Spleen (tissue), 11 donors: ENCODE measurements at regions not wholly inside any gene's neighbourhood (a gene's known extent, or its start where the extent isn't known, plus 50 kb on each side); places are given as distances from the start of the nearest gene placed in this dataset.

ENCODE experiments used
- DNase-seq: peaks from one replicate; pipeline ENCODE4 v3.0.0-alpha.2; 2020
- H3K27ac ChIP-seq, 8 donors: fragments of 200-600 bp; sonication (generic) in 7 of 8; 1 replicate in 4 of 8; 2 replicates in 4 of 8; pipeline versions ENCODE4 v1.5.0 to v1.8.0; 2016 to 2021; ENCODE audit warnings: inconsistent platforms in 4 of 8, mild to moderate bottlenecking in 4 of 8, moderate library complexity in 1 of 8
- H3K27me3 ChIP-seq, 7 donors: fragments of 200-600 bp; sonication (generic) in 6 of 7; replicated peaks in 1 of 7; 1 replicate in 4 of 7; 2 replicates in 3 of 7; pipeline versions ENCODE4 v1.5.0 to v1.8.0; 2016 to 2021; ENCODE audit warnings: inconsistent platforms in 3 of 7, mild to moderate bottlenecking in 1 of 7
- H3K36me3 ChIP-seq, 6 donors: fragments of 200-600 bp; sonication (generic) in 5 of 6; 1 replicate in 4 of 6; 2 replicates in 2 of 6; pipeline versions ENCODE4 v1.5.0 to v1.8.0; 2016 to 2021; ENCODE audit warnings: inconsistent platforms in 2 of 6
- H3K4me1 ChIP-seq, 6 donors: fragments of 200-600 bp; sonication (generic) in 5 of 6; 1 replicate in 3 of 6; 2 replicates in 3 of 6; pipeline versions ENCODE4 v1.5.0 to v1.8.0; 2016 to 2021; ENCODE audit warnings: inconsistent platforms in 3 of 6
- H3K4me3 ChIP-seq, 8 donors: fragments of 200-600 bp; sonication (generic) in 7 of 8; 1 replicate in 4 of 8; 2 replicates in 4 of 8; pipeline versions ENCODE4 v1.5.0 to v1.8.0; 2016 to 2021; ENCODE audit warnings: inconsistent platforms in 4 of 8, mild to moderate bottlenecking in 4 of 8, moderate library complexity in 2 of 8
- H3K9me3 ChIP-seq, 8 donors: fragments of 200-600 bp; sonication (generic) in 7 of 8; 1 replicate in 4 of 8; 2 replicates in 4 of 8; pipeline versions ENCODE4 v1.5.0 to v1.8.0; 2016 to 2021; ENCODE audit warnings: inconsistent platforms in 4 of 8
- CTCF ChIP-seq, 11 experiments: fragments of 200-600 bp in 7 of 11; fragments of 450-650 bp in 4 of 11; sonication (generic) in 4 of 11; IDR thresholded peaks in 8 of 11; conservative IDR thresholded peaks in 3 of 11; 1 replicate in 7 of 11; 2 replicates in 4 of 11; pipeline versions ENCODE4 v1.4.0 to v1.8.0; 2016 to 2021; ENCODE audit warnings: antibody characterized with exemption in 11 of 11, inconsistent platforms in 4 of 11, mild to moderate bottlenecking in 1 of 11
- POLR2A ChIP-seq, 3 donors: fragments of 450-650 bp; IDR thresholded peaks; one replicate each; pipeline ENCODE4 v1.5.1; 2017; ENCODE audit warnings: antibody characterized with exemption in 3 of 3, mild to moderate bottlenecking in 1 of 3
- POLR2AphosphoS5 ChIP-seq, 3 donors: sonication (generic); formaldehyde crosslinking; IDR thresholded peaks; one replicate each; pipeline ENCODE4 v1.5.1; 2017; ENCODE audit warnings: antibody characterized with exemption in 3 of 3
- WGBS, 5 donors: extraction: QIAGEN DNeasy Blood & Tissue Kit in 3 of 5; methylation state at CpG; one replicate each; pipeline versions ENCODE4 v1.1.5 to v1.1.7; 2013 to 2018; 5-methylcytosine and 5-hydroxymethylcytosine counted together
- intact Hi-C: fragments of 100-400 bp; cut with DNase I; formaldehyde crosslinking; loops from one replicate; pipeline ENCODE4 v1.15.0; 2023; ENCODE audit warnings: low total_unique reads
- donor health status: healthy with polysubstance abuse.
- donor health status: DM: no; HTN: no; CAD: no; lungs with moderate emphysema.
- donor health status: DM: no; HTN: no; CAD: no.
- donor health status: Bipolar disorder and iron deficiency.
- donor health status: healthy.
- donor health status: DM: no; HTN: no; CAD: no.
- donor health status: DM: yes; HTN: yes; CAD: no.

GRCh38 chr2:5236249-5236648 is 455.9 kb upstream of the SOX11 start:
- no peak for TF ChIP-seq POLR2A (IDR thresholded peaks at IDR 0.05)
- no peak for TF ChIP-seq POLR2AphosphoS5 (IDR thresholded peaks at IDR 0.05)
- no peak for TF ChIP-seq CTCF (IDR thresholded peaks at IDR 0.05 in 8 of 11, conservative IDR thresholded peaks at IDR 0.05 in 3 of 11)
- no peak for DNase-seq
- Histone ChIP-seq H3K36me3 (no peaks in the 10 kb centered on the region), H3K9me3 (peaks cover 0 to 7% (median 0%) of the 10 kb centered on the region in 8 donors), H3K27me3 (no peaks in the 10 kb centered on the region), H3K4me1 (no peaks in the 10 kb centered on the region), H3K4me3 (no peak overlapping the region), H3K27ac (no peak overlapping the region)
- intact Hi-C loops, result no loop called here
- 51 to 69% (median 58%) methylated on average over 4 of the region's 4 CpGs for WGBS, 5 donors

- H3K27me3 ChIP-seq, result no peaks in the 10 kb centered on the region
- intact Hi-C loops, result no loop called here
- no peak overlapping the region for H3K4me3 ChIP-seq
- no peak for DNase-seq
- H3K27ac ChIP-seq, result no peak overlapping the region
- no peaks in the 10 kb centered on the region for H3K36me3 ChIP-seq
- 52 to 64% (median 57%) methylated on average over 3 of the region's 3 CpGs for WGBS, 5 donors
- H3K9me3 ChIP-seq, result no peaks in the 10 kb centered on the region
- TF ChIP-seq CTCF (IDR thresholded peaks at IDR 0.05 in 8 of 11, conservative IDR thresholded peaks at IDR 0.05 in 3 of 11), result no peak
- TF ChIP-seq POLR2AphosphoS5 (IDR thresholded peaks at IDR 0.05), result no peak
- no peak for TF ChIP-seq POLR2A (IDR thresholded peaks at IDR 0.05)
- H3K4me1 ChIP-seq, result no peaks in the 10 kb centered on the region
Observed at GRCh38 chr2:5242751-5243150, 449.4 kb upstream of the SOX11 start.

GRCh38 chr2:5250482-5250881 is 441.7 kb upstream of the SOX11 start:
- DNase-seq, result no peak
- Histone ChIP-seq H3K9me3 (peaks cover 0 to 24% (median 6%) of the 10 kb centered on the region in 8 donors), H3K36me3 (no peaks in the 10 kb centered on the region), H3K27ac (no peak overlapping the region), H3K4me3 (no peak overlapping the region), H3K4me1 (no peaks in the 10 kb centered on the region), H3K27me3 (no peaks in the 10 kb centered on the region)
- TF ChIP-seq POLR2A (IDR thresholded peaks at IDR 0.05) (no peak), POLR2AphosphoS5 (IDR thresholded peaks at IDR 0.05) (no peak), CTCF (IDR thresholded peaks at IDR 0.05 in 8 of 11, conservative IDR thresholded peaks at IDR 0.05 in 3 of 11) (no peak)
- 63 to 81% (median 72%) methylated on average over 5 of the region's 5 CpGs for WGBS, 5 donors
- intact Hi-C loops, result no loop called here

- peaks cover 0 to 28% (median 8%) of the 10 kb centered on the region in 8 donors for H3K9me3 ChIP-seq
- no peaks in the 10 kb centered on the region for H3K36me3 ChIP-seq
- H3K27ac ChIP-seq, result no peak overlapping the region
- no peaks in the 10 kb centered on the region for H3K27me3 ChIP-seq
- intact Hi-C loops, result no loop called here
- no peak for TF ChIP-seq CTCF (IDR thresholded peaks at IDR 0.05 in 8 of 11, conservative IDR thresholded peaks at IDR 0.05 in 3 of 11)
- no peak for TF ChIP-seq POLR2A (IDR thresholded peaks at IDR 0.05)
- TF ChIP-seq POLR2AphosphoS5 (IDR thresholded peaks at IDR 0.05), result no peak
- DNase-seq, result no peak
- 91 to 97% (median 92%) methylated on average over 9 of the region's 9 CpGs for WGBS, 5 donors
- no peaks in the 10 kb centered on the region for H3K4me1 ChIP-seq
- H3K4me3 ChIP-seq, result no peak overlapping the region
Observed at GRCh38 chr2:5253263-5253662, 438.9 kb upstream of the SOX11 start.
